Hematopoietic multipotent progenitor cell treated with erythropoietin and hydrocortisone succinate and interleukin-3 and kit ligand, for 4 days (in vitro differentiated cells): ENCODE measurements at regions not wholly inside any gene's neighbourhood (a gene's known extent, or its start where the extent isn't known, plus 50 kb on each side); places are given as distances from the start of the nearest gene placed in this dataset.

Experiments
- DNase-seq: peaks from one replicate; pipeline ENCODE4 v3.0.0-alpha.2; 2015

DNA sequence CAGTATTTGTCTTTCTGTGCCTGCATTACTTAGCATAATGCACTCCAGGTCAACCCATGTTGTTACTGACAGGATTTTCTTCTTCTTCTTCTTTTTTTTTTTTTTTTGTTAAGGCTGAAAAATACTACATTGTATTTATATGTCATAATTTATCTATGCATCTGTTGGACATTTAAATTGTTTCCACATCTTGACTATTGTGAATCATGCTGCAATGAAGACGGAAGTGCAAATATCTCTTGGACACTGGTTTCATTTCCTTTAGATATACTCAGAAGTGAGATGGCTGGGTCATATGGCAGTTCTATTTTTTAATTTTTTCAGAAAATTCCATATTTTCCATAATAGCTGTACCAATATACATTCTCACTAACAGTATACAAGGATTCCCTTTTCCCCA lies 272.7 kb upstream of the PMFBP1 start:
- no peak for DNase-seq

DNA sequence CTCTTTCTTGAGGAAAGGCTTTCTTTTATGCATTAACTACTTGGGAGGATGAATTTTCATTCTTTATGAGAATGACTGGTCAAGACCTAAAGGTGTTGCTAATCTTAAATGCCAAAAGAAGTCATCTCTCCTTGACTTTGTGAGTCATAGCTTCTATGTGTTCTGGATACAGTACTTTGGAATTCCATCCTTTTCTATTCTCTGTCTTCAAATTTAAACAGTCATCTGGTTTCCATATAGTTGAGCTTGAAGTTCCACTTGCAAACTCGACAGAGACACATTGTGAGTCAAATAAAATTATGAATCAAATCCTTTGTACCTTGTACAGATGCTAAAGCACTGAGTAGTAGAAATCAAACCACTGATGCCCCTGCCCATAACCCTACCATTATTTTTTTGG lies 271.9 kb upstream of the PMFBP1 start:
- DNase-seq, result no peak

DNA sequence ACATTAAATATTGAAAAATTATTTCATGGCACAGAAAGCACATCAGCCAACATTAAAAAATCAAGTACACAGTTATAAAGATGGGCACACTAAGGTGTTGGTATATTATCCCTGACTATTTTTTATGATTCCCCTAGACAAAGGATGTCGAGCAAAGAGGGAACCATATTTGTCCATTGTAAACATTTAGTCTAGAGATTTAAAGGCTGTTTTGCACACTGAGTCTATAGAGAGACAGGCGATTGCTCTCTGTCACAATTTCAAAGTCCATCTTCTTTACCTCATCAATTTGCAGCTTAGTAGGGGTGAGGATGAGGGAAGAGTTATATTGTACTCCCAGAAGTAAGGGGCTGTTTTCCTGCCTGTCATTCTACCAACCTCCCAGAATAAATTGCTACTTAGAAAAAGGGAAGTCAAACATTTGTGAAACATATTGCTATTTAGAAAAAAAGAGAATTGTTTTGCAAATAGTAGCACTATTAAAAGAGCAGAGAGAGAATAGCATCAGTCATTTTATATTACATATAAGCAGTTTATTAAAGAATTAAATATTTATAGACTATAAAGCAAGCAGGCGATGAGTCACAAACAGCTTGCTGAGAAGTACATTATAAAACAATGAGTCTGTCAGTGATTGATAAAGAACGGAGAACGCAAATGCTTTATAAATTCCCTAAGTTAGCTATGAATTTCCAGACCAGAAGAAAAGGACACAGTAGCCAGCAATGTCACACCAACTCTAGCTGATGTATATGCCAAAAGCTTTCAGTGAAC lies 270.6 kb upstream of the PMFBP1 start:
- DNase-seq, result peak; percentile 8

DNA sequence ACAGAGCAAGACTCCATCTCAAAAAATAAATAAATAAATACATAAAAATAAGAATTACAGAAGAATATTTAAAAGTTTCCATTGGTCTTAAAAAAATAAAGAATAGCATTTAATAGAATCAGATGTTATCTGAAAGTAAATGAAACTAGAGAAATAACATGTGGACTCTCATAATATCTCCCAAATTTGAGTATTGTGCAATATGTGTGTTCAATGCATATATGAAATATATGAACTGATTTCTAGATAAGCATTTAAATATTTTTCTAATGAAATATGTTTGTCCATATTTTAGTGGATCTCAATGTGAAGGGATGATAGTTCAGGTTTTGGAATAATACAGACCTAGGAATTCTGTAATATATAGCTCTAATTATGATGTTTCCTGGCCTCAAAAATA lies 265.9 kb upstream of the PMFBP1 start:
- no peak for DNase-seq

DNA sequence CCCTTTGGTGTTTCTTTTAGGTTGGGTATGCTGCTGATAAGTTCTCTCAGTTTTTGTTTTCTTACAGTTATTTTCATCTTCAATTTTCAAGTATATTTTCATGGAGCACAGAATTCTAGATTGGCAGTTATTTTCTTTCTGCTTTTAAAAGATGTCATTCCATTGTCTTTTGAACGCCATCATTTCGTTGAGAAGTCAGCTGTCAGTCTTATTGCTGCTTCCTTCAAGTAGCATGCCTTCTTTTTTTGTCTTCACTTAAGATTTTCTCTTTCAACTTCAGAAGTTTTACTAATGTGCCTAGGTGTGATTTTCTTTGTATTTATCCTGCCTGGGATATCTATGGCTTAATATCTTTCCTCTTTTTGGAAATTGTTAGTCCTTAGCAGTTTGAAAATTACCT lies 262.2 kb upstream of the PMFBP1 start:
- peak; percentile 38 for DNase-seq

DNA sequence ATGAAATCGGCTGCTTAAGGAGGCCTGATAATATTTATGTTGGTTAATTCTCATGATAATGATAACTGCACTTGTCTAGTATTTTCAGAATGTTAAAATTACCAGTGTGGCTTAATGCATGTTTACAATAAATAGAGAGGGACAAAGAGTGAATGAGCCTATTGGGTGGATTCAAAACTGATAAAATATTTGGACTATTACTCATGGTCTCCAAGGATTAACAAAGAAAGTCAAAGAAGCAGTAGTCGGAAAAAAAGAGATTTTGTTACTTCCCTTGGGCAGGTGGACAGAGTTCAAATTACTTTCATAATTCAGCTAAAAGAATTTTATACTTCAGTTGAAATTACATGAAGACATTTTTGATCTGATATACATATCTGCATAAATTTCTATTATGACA lies 258.2 kb upstream of the PMFBP1 start:
- no peak for DNase-seq

DNA sequence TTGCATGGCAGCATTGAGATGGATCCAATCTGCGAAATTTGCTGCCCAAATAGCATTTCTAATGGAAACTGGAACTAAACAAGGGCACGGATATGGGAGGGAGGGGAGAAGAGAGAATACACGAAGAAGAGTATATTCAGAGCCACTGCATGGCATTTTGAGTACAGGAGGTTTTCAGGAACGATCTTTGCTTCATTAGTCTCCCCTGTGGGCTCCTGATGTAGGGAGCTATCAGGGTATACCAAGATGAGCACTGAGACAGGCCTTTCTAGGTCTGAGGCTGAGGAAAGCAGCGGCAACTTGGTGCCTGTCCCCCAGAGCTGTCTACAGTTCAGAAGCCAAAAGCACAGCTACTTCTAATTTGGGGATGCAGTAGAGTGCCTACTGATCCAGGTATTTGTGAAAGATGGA lies 257.7 kb upstream of the PMFBP1 start:
- no peak for DNase-seq

DNA sequence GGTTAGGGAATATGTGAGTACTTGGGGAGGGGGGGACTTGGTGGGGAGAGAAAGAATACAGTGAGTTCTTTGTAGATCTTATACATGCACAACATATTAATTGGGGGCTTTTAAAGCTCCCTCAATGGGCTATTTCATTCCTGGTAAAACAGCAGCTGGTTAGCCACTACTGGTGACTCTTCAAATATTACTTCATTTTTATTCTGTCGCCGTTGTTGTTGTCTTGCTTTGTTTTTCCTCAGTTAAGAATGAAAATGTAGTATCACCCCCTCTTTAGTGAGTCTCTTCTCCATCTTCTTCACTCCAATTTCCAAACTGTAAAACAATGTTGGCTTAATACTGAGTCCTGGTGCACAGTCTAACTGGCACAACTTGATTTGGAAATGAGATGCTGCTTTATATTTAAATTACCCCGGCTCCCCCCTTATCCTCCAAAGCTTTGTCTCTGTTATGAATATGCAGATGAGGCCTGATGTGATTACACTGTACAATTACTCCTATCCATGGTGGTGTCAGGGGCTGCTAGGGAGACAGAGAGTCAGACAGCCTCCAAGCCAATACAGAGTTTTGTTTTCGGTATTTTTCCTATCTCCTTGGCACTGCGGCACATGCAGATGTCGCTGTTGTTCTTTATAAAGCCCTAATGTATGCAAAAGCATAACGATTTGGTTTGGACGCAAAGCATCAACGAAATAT lies 256.9 kb upstream of the PMFBP1 start:
- no peak for DNase-seq

DNA sequence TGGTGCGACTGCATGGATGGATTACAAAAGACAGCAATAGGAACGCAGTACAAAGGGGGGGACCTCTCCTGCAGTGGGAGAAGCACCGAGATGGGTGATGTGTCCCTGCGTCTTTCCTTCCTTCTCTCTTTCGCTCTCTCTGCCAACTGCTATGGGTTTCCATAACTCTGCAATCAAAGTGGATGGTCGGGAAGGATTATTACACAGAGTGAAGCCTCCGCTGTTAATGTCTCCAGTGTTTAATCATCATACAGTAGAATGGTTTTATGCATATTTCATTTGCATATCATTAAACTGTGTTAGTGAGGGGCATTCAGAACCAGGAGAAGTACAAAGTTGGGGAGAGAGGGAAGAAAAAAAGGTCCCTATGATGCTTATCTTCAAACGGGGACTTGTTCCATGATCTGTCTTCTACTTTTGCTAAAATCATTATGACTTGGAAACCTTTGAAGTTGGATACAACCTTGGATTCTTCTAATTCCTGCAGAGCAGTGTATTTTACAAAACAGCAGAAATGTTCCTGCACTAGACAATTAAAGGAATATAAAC lies 255.9 kb upstream of the PMFBP1 start:
- DNase-seq, result no peak

DNA sequence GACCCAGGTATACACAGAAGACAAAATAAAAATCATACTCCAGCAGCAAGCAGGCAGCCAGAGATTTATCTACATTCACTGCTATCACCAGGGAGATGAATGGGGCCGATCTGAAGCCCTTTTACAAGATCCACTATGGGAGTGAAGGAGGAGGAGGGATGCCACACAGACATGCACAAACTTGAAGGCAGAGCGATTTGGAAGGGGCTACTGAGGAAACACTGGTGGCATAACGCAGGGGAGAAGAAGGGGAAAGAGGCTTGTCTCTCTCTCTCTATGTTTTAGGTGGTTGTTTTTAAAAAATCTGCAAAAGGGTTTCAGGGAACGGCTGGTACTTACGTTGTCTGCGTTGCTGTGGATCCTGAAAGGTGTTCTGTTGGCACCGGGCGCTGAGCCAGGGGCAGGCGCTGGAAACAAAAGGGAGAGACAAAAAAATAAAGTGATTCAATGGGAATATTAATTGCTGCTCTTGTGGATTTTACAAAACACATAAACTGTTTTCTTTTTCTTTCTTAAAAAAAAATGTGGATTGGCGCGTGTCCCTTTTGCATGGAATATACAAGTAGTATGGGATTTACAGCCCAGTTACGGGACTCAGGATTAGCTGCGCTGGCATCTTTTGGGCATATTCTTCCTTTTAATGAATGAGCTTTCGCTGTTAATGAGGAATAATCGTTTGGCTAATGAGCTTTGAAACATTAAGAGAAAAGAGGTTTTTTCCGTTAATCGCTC lies 255.3 kb upstream of the PMFBP1 start:
- DNase-seq, result no peak

DNA sequence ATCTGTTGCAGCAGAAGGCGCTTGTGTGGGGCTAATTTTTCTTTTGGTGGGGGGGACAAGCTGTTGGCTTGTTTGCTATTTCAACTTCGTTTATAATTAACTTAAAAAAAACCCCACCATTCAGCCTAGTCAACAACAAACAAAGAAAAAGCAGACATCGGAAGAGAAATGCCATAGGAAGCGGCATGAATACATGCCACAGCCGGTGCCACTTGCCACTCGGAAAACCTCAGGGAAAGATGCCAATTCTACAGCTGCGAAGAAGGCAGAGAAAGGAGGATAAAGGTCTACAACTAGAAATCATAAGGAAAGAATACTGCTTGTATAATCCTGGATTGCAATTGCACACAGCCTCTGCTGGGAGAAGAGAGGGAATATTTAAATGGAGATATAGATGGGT lies 254.4 kb upstream of the PMFBP1 start:
- no peak for DNase-seq

DNA sequence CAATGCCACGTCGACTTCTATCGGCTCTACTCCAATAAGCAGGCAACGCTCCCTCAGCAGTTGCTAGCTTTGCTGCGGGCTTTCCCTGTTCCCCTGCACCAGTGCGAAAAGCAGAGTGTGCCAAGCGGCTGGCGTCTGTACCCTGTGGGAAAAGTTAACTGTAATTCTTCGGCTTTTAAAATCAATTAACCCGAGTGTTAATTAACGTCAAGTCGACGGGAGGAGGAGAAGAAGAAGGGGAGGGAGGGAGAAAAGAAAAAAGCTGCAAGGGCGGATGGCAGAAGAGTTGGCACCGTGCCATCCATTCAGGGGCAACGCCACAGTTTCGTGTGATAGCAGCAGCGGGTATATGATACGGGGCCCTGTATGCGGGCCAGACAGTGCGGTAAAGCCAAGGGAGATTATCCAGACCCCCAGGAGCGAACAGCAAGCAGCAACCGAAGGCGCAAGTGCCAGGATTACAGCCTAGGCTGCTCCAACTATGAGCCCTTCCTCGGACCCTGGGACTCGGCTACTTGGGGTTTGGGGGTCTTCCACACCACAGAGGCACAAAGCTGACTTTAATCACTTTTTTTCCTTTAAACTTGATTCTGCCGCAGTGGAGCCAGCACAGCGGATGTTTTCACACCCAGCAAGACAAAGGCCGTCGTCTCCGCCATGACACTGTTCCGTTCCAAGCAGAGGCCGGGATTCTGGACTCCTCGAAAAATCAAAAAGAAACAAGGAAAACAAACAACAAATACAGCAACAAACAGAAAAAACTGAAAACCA lies 253.8 kb upstream of the PMFBP1 start:
- DNase-seq, result no peak

DNA sequence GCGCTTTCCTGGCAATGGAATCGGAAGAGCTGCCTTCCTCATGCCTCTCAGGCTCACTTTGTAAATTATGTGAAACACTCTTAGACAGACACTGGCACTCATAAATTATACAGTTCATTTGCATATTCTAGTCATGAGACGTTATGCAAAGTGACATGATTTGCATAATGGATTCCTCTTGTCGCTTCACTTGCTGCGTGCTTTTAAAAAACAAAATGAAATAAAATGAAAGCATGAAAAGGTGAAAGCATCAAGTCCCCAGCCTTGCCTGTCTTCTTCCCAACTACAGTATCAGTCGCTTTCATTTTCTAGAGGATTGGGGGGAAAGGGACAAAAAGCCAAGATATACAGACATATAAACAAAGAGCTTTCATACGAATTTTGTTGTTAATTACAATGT lies 252.8 kb upstream of the PMFBP1 start:
- DNase-seq, result no peak

DNA sequence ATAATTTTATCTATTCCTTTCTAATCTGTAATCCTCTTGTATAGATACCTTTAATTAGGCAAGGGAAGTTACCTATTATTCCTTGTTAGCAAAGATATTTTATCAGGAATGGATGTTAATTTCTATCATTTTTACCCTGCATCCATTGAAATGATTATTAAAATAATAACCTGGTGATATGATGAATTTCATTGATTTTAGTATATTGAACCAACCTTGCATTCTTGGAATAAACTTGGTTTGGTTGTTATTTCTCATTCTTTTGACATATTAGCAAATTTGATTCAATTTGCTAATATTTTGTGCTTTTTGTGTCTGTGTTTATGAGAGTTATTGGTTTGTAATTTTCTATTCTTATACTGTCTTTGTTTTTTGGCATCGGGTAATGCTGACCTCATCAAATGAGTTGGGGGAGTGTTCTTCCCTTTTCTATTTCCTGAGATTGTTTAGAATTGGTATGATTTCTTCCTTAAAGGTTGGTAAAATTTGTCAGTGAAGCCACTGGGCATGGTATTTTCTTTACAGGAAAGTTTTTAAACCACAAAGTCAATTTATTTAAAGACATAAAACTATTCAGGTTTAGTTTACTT lies 250.4 kb upstream of the PMFBP1 start:
- no peak for DNase-seq

DNA sequence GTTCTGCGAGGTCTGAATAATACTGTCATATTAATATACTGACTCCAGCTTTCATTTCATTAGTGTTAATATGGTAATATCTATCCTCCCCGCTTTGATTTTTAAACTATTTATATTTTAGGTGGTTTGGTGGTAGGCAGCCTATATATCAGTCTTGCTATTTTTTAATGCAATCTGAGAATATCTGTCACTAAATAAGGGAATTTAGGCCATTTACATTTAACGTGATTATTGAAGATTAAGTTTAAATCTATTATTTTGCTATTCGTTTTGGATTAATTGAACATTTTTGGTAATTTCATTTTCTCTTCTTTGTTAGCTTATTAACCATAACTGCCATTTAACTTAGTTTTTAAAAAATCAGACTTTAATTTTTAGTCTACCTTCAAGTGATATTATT lies 247.7 kb upstream of the PMFBP1 start:
- no peak for DNase-seq

DNA sequence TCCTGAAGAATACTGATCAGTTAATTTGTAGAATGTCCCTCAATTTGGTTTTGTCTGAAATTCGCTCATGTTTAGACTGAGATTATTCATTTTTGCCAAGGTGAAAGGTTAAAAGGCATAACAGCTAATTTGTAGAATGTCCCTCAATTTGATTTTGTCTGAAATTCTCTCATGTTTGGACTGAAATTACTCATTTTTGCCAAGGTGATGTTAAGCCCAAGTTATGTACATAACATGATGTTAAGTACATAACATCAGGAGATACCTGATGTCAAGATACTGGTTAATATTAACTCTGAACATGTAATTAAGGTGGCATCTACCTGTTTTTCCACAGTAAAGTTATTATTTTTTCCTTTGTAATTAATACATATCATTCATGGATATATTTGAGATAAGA lies 243.4 kb upstream of the PMFBP1 start:
- DNase-seq, result no peak

DNA sequence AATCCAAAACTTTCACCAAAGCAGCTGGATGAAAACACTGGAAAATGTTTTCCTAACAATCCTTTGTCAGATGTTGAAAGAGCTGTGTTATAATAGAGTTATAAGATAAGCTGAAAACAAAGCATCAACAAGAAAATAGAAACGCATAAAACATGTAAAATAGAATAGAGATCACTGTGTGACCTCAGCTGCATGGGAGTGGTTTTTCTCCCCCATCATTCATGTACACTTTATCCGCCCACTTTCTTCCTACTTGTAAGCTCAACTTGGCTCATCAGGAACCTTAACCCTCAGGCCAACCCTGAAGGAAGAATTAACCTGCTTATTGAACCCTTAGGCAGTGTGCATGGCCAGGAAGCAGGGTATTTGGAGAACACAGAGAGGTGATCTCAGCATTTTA lies 238.5 kb upstream of the PMFBP1 start:
- DNase-seq, result no peak

DNA sequence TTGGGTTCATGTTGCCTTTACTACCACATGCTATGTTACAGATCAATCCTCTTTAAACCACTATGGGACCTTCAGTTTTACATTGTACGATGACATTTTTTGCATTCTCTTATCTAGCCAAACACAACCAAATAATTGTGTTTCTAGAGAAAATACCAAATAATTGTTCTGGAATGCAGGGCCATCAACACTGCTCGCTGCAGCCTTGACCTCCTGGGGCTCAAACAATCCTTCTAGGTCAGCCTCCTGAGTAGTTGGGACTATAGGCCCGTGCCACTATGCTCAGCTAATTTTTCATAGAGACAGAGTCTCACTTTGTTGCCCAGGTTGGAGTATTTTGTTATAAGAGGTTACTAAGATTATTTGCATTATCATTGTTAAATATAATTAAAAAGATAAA lies 237.5 kb upstream of the PMFBP1 start:
- no peak for DNase-seq

DNA sequence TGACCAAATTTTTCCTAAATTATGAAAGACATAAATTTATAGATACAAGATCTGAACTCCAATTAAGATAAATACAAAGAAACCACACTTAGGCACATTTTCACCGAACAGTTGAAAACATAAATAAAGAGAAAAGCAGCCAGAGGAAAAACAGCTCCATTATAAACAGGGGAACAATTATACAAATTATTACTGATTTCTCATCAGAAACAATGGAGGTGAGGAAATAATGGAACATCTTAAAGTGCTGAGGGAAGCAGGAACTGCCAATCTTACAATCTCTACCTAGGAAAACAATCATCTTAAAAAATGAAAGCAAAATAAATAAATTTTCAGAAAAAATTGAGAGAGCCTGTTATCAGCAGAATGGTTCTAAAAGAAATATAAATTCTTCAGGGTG lies 234.4 kb upstream of the PMFBP1 start:
- DNase-seq, result no peak

DNA sequence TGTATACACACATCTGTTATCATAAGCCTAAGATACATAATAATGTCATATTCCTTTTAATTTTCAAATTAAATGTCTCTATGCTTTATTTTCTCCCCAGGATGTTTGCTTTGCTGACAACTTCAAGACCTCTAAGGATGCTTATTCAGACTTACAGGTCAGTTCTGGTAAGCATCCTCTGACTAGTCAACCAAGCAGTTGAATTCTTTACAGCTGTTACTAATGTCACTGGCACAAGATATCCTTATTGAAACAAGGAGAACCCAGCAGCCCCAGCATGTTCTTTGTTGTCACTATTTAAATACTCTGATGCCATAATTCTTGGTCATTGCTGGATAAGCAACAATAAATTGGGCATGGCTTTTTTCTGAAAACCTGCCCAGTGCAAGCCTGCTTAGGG lies 232.3 kb upstream of the PMFBP1 start:
- DNase-seq, result no peak

DNA sequence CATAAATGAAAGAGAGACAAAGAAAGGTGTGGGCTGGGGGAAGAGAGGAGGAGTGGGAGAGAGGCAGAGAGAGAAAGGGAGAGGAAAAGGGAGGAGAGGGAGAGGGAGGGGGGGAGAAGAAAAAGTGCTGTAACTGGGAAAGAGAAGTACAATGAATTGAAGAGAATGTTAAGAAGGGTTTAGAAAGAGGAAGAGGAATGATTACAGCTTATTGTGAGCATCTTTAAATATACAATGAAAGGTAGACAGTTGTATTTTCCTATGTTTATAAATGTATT lies 229.1 kb upstream of the PMFBP1 start:
- DNase-seq, result no peak

DNA sequence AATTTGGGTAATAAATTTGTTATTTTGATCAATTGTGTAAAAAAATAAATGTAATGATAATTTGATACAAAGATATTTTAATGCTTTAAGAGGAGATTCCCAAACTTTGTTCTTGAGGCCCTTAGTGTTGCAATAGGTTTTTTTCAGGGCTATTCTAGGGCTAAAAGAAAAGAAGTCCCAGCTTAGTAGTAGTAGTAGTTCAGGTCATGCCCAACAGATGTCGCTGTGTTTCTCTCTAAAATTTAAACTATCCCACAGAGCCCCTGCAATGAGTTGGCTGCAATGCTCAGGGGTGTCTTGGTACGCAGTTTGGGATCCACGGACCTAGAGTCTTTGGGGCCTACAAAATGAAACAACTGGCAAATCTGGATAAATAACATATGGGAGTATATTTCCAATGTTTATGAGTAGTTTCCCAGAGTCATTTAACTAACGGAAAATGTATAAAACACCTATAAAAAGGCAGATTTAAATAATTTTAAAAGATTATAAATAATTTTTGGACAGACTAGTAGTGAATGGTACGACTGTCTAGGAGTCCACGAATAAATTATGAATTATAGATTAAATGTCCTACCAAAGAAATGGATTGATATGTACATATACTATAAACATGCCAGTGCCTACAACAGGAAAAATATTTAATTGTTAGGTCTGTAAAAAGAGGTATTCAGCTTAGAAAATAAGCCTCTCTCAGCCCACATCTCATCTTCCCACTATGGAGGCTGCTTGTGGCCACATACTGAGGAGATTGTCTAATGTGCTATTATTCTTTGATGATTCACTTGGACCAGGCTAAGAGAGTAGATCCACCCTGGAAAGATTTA lies 228.5 kb upstream of the PMFBP1 start:
- peak; percentile 78 for DNase-seq
